Hepatocyte (in vitro differentiated cells): ENCODE measurements at regions not wholly inside any gene's neighbourhood (a gene's known extent, or its start where the extent isn't known, plus 50 kb on each side); places are given as distances from the start of the nearest gene placed in this dataset.

ENCODE experiments used
- DNase-seq: peaks from one replicate; pipeline ENCODE4 v3.0.0-alpha.2; 2016; ENCODE audit warnings: low spot score
- H2AFZ ChIP-seq: fragments of 200-600 bp; sonication (generic); 2 replicates; pipeline ENCODE4 v1.6.0; 2016; ENCODE audit warnings: antibody characterized with exemption, mild to moderate bottlenecking
- H3K27ac ChIP-seq: fragments of 200-600 bp; sonication (generic); 2 replicates; pipeline ENCODE4 v1.5.1; 2016; ENCODE audit warnings: mild to moderate bottlenecking
- H3K27me3 ChIP-seq: fragments of 200-600 bp; sonication (generic); 2 replicates; pipeline ENCODE4 v1.6.1; 2016
- H3K36me3 ChIP-seq: fragments of 200-600 bp; sonication (generic); replicated peaks from 2 replicates; pipeline ENCODE4 v1.5.1; 2016; ENCODE audit warnings: low read depth; ENCODE audit not compliant: insufficient read depth
- H3K4me1 ChIP-seq: fragments of 200-600 bp; sonication (generic); 2 replicates; pipeline ENCODE4 v1.5.1; 2016; ENCODE audit warnings: mild to moderate bottlenecking, moderate library complexity; ENCODE audit not compliant: insufficient read depth
- H3K4me2 ChIP-seq: fragments of 200-600 bp; sonication (generic); 2 replicates; pipeline ENCODE4 v1.6.0; 2016
- H3K4me3 ChIP-seq: fragments of 200-600 bp; sonication (generic); 2 replicates; pipeline ENCODE4 v1.5.1; 2016; ENCODE audit warnings: mild to moderate bottlenecking
- H3K79me2 ChIP-seq: fragments of 200-600 bp; sonication (generic); 2 replicates; pipeline ENCODE4 v1.6.0; 2017; ENCODE audit warnings: mild to moderate bottlenecking
- H3K9me2 ChIP-seq: fragments of 200-600 bp; sonication (generic); replicated peaks from 2 replicates; pipeline ENCODE4 v1.6.0; 2017; ENCODE audit warnings: mild to moderate bottlenecking; ENCODE audit not compliant: insufficient read depth
- H3K9me3 ChIP-seq: fragments of 200-600 bp; sonication (generic); 2 replicates; pipeline ENCODE4 v1.5.1; 2016; ENCODE audit warnings: low read depth, mild to moderate bottlenecking
- H4K20me1 ChIP-seq: fragments of 200-600 bp; sonication (generic); 2 replicates; pipeline ENCODE4 v1.6.0; 2016; ENCODE audit warnings: mild to moderate bottlenecking; ENCODE audit not compliant: insufficient read depth, poor library complexity, severe bottlenecking
- CTCF ChIP-seq: fragments of 200-600 bp; sonication (generic); IDR thresholded peaks from 2 replicates; pipeline ENCODE4 v1.5.1; 2016; ENCODE audit warnings: antibody characterized with exemption, mild to moderate bottlenecking; ENCODE audit not compliant: poor library complexity
- EZH2 ChIP-seq: fragments of 200-600 bp; sonication (generic); IDR thresholded peaks from 2 replicates; pipeline ENCODE4 v1.6.1; 2016; ENCODE audit warnings: antibody characterized with exemption, mild to moderate bottlenecking, borderline replicate concordance
- EZH2phosphoT487 ChIP-seq: fragments of 200-600 bp; sonication (generic); IDR thresholded peaks from one replicate; pipeline ENCODE4 v1.6.1; 2018; ENCODE audit warnings: antibody characterized with exemption, mild to moderate bottlenecking, low read depth, moderate library complexity; ENCODE audit not compliant: unreplicated experiment, severe bottlenecking
- WGBS: methylation state at CpG from one replicate; pipeline ENCODE4 v1.1.6; 2016; ENCODE audit warnings: low lambda C conversion rate; ENCODE audit errors: missing lambda C conversion rate; 5-methylcytosine and 5-hydroxymethylcytosine counted together

GRCh38 chr15:39192979-39193560 is 387.8 kb upstream of the THBS1 start:
- Histone ChIP-seq H3K79me2 (no peaks in the 10 kb centered on the region), H3K9me3 (no peaks in the 10 kb centered on the region), H4K20me1 (no peaks in the 10 kb centered on the region), H3K4me3 (no peak overlapping the region), H3K4me1 (peaks cover 7% of the 10 kb centered on the region), H3K4me2 (no peak overlapping the region), H3K36me3 (no peaks in the 10 kb centered on the region), H3K27ac (no peak overlapping the region), H3K27me3 (no peaks in the 10 kb centered on the region), H2AFZ (no peak overlapping the region), H3K9me2 (no peaks in the 10 kb centered on the region)
- no peak for DNase-seq
- no peak for TF ChIP-seq EZH2phosphoT487
- TF ChIP-seq EZH2: no peak
- TF ChIP-seq CTCF: no peak
- WGBS: 89% methylated on average over 3 of the region's 3 CpGs

- Histone ChIP-seq H3K4me3 (no peak overlapping the region), H3K9me2 (no peaks in the 10 kb centered on the region), H3K4me2 (no peak overlapping the region), H4K20me1 (no peaks in the 10 kb centered on the region), H3K9me3 (no peaks in the 10 kb centered on the region), H3K36me3 (no peaks in the 10 kb centered on the region), H3K79me2 (no peaks in the 10 kb centered on the region), H2AFZ (no peak overlapping the region), H3K27ac (no peak overlapping the region), H3K27me3 (no peaks in the 10 kb centered on the region), H3K4me1 (peaks cover 7% of the 10 kb centered on the region)
- DNase-seq: no peak
- 85% methylated on average over 2 of the region's 2 CpGs for WGBS
- TF ChIP-seq EZH2: no peak
- TF ChIP-seq EZH2phosphoT487: no peak
- no peak for TF ChIP-seq CTCF
Measured at GRCh38 chr15:39193611-39194010, 387.3 kb upstream of the THBS1 start.

- Histone ChIP-seq H3K9me2 (no peaks in the 10 kb centered on the region), H3K27ac (no peak overlapping the region), H2AFZ (no peak overlapping the region), H3K4me3 (no peak overlapping the region), H3K27me3 (no peaks in the 10 kb centered on the region), H3K4me1 (peaks cover 7% of the 10 kb centered on the region), H4K20me1 (no peaks in the 10 kb centered on the region), H3K4me2 (no peak overlapping the region), H3K79me2 (no peaks in the 10 kb centered on the region), H3K36me3 (no peaks in the 10 kb centered on the region), H3K9me3 (no peaks in the 10 kb centered on the region)
- TF ChIP-seq EZH2phosphoT487 (no peak), CTCF (no peak), EZH2 (no peak)
- DNase-seq: no peak
- 86% methylated on average over 2 of the region's 2 CpGs for WGBS
Measured at GRCh38 chr15:39194106-39194830, 386.6 kb upstream of the THBS1 start.
